HG03575 (cell line): ENCODE measurements at regions not wholly inside any gene's neighbourhood (a gene's known extent, or its start where the extent isn't known, plus 50 kb on each side); places are given as distances from the start of the nearest gene placed in this dataset.

Experiments
- ATAC-seq: cut with Tn5 transposase; IDR thresholded peaks from one replicate; pipeline ENCODE4 v1.9.1; 2021; ENCODE audit not compliant: unreplicated experiment, insufficient number of reproducible peaks, low FRiP score; ENCODE audit errors: extremely low read depth

DNA sequence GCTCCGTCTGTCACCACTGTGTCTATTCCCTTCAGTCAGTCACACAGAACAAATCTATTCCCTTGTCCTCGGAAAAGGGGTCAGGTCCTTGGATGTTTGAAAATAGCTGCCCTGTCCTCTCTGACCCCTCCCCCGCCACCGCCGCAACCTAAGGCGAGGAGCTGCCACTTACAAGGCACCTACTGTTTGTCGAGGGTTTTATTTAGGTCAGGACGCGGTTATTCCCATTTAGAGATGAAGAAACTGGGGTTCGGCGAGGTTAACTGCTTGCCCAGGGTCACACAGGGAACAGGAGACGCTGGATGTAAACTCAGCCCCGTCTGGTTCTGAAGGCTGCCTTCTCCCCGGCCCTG lies 1468.1 kb downstream of the BRD1 start:
- ATAC-seq = no peak

DNA sequence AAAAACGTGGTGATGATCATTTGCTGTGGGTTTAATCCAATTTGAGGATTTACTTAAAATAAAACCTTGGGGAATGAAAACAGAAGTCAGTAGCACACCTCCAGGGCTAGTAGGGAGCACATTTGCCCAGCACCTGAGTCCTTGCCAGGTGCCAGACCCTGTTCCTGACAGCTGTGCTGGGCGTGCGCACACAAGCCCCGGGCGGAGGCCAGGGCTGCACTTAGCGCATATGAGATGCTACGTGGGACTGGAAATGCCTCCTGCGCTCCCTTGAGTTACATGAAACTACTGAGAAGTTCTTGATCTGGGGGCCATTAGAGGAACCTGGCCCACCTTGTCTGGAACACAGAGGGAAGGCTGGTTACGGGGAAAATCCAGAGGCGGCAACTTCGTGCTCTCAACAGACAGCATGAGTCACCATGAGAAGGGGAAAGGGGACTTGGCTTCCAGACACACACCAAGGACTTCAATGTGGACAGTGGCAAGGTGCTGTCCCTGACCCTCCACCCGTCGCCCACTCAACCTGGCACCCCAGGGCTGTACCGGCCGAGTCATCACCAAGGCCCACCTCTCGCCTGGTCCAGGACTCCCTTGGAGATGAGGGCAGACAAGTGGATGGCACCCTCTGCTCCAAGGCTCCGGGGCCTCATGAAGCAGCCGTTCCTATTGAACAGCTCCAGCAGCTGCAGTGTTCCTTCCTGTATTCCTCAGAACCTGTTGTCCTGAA lies 1468.6 kb downstream of the BRD1 start:
- ATAC-seq = no peak

DNA sequence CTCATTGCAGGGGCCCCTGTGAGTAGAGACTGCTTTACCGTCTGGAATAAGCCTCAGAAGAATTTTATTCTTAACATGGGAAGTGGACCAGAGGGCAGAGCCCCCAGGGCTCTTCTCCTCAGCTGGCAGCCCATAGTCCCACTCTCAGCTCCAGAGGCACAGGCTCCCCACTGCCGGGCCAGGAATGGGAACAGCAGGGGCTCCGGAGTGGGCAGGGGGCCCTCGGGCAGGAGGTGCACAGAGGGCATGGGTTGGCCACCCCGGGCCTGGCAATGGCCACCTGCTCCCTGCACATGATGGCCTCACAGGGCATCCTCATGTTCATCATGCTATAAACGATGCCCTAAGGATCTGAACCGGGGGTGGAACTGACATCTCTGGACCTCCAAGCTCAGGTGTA lies 1469.7 kb downstream of the BRD1 start:
- ATAC-seq = no peak

- no peak for ATAC-seq
Measured at GRCh38 chr22:48357196-48357595, 1470.5 kb downstream of the BRD1 start.

DNA sequence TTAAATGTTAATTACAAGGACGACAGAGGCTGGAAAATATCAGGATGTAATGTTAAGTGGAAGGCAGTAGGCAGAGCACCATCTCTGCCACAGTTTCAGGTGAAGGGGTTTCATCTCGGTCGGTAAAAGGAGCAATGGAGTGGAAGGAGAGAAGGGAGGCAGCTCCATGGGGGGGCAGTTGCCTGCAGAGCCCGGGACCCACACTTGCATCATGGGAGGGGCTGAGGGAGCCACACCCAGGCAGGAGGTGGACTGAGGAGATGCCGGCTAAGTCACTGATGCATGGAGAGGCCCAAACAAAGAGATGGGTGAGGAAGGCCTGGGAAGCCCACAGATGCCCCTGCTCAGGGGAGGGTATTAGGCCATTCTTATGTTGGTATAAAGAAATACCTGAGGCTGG lies 1470.9 kb downstream of the BRD1 start:
- ATAC-seq = no peak

GRCh38 chr22:48354096-48354495 lies 1473.6 kb downstream of the BRD1 start:
- no peak for ATAC-seq

DNA sequence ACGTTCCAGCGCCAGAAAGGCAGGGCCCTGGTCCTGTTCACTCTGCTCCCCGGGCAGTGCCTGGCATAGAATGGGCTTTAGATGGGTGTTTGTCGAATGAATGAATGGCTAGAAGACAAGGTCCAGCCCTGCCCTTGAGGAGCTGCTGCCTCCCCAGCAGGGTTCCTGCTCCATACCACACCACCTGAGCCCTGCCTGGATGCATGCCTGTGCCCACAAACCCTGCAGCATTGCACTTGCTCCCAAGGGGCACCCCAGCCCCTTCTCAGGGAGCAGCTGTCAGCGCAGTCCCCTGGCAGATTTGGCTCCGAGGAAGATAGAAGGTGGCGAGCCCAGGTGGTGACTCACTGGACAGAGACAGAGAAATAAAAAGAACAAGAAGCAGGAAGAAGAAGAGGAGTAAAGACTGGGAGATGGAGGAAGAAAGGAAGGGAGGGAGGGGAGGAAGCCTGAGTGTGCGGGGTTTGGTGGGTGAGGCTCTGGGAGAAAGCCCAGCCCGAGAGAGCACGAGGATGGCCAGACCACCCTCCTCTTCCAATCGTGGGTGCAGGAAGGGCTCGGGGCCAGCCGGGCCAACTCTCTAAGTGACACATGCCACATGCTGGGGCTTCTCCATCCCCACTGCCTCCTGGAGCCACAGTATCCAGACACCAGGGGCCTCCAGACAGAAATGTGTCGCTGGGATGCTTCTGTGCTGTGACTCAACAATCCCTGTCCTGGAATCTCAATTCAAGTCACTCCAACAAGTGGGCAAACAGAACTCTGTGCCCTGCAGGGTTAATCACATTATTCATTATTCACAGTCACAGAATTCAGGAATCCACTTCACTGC lies 1474.3 kb downstream of the BRD1 start:
- ATAC-seq = no peak

DNA sequence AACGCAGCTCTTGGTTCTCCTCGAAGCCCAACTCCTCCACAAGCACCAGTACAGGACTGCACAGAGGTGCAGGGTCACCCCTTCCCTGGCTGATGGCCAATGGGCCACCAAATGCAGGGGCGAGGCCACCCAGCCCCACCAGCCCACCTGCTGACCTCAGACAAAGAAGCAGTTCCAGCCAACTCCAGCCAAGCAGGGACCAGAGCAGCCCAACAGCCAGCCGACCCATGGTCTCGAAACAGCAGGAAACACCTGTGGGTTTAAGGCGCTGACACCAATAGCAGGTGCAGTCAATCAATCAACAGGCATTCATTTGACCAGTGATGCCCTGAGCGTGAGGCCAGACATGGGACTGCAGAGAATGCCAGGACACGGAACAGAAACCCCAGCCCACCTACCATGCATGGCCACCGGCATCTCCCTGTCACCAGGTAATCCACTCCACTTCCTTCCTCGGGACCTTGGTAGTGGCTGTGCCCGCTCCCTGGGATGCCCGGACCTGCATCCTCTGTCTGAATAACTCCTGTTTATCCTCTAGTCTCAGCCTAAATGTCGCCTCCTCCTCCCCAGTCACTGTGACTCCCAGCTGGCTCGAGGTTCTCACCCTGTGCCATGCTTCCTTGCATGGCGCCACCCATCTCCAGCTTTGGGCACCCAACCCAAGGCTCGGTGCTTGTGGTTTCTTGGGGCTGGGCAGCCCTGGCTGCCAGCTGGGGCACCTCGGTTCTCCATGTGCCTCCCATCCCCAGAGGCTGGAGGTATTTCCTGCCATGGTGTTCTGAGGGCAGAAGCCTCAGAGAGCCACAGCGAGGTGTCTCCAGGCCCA lies 1475.4 kb downstream of the BRD1 start:
- no peak for ATAC-seq

DNA sequence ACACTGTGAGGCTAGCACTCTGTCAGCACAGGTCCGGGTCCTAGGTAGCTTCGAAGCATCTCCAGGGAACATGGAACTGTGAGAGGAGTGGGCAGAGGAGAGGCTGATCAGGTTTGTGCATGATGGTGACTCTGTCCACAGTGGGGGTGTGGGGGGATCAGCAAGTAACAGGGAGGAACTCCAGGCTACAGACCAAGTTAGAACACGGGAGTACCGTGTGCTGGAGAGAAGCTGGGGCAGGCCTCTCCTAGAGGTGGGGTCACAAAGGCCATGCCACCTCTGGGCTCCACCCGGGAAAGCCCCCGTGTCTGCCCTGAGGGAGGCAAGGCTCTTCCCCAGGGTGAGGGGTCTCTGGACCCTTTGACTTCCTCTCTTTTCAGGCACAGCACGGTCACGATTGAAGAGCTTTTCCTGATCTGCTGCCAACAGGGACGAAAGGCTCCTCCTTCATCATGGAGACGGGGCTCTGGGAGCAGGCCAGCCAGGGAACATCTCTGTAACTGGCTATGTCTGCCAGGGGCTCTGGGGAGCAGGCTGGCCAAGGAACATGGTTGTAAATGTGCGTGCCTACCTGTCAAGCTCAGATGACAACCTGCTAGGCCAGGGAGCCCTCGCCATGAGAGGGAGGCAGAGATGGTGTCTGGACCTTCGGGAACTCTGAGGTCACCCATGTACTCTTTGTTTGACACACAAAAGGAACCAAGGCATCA lies 1476.1 kb downstream of the BRD1 start:
- no peak for ATAC-seq

DNA sequence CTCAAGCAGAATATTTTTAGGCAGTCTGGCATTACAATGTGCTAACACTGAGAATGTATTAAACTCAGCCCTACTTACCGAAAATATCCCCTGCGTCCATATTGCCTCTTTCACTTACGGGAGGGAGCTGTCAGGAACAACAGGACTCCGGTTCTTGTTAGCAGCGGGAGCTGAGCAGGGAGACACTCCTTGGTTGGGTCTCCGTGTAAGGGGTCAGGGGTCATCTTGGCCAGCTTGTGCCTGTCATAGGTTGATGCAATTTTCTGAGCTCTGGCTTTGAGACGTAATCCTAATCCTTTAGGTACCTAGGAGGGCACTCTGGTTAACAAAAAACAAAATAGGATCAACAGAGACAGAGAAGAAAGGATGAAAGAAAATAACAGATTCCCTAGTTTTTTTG lies 1477.2 kb downstream of the BRD1 start:
- no peak for ATAC-seq

DNA sequence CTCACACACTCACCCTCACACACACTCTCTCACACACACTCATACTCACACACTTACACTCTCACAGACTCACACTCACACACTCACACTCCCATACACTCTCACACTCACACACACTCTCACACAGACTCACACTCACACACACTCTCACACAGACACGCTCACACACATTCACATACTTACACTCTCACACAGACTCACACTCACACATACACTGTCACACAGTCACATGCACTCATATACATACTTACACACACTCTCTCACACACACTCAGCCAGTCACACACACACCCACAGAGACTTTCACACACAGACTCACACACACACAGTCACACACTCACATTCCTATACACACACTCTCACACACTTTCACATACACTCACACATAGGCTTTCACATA lies 1478.8 kb downstream of the BRD1 start:
- no peak for ATAC-seq

- ATAC-seq = no peak
Measured at GRCh38 chr22:48347311-48347710, 1480.4 kb downstream of the BRD1 start.

GRCh38 chr22:48346911-48347310 lies 1480.8 kb downstream of the BRD1 start:
- ATAC-seq = no peak

DNA sequence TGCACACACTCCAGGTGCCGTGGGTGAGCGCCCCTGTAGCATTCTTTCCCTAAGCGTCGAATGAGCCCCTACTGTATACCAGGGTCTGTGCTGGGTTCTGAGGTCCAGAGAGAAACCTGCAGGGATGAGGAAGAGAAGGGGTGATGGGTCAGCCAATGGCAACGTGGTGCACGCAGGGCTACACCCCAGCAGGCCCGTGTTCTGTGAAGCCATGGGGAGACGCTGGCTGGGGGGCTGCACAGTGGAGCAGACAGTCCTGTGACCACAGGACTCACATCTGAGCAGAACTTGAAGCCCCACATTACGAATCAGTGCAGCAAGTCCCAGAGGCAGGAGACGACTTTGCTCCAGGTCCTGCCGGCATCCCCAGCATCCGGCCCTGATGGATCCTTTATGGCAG lies 1481.4 kb downstream of the BRD1 start:
- ATAC-seq = no peak

DNA sequence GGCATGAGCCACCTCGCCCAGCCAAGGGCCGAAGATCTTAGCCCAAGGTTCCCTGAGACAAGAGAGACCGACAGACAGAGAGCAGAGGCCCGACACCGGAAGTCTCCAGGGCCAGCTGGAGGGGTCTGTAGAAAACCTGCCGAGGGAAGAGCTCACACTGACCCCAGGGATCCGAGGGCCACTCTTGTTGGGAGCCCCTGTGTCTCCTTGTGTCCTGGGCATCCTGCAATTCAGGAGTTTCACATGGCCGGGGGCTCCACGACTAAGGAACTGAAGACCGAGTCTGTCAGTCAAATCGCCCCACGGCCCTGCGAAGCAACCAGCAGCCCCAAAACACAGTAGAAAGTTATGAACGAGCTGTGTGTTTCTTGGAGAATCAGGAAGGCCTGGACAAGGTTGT lies 1482.0 kb downstream of the BRD1 start:
- ATAC-seq = no peak

GRCh38 chr22:48343461-48343860 lies 1484.2 kb downstream of the BRD1 start:
- ATAC-seq = no peak

GRCh38 chr22:48342732-48343131 lies 1484.9 kb downstream of the BRD1 start:
- no peak for ATAC-seq

DNA sequence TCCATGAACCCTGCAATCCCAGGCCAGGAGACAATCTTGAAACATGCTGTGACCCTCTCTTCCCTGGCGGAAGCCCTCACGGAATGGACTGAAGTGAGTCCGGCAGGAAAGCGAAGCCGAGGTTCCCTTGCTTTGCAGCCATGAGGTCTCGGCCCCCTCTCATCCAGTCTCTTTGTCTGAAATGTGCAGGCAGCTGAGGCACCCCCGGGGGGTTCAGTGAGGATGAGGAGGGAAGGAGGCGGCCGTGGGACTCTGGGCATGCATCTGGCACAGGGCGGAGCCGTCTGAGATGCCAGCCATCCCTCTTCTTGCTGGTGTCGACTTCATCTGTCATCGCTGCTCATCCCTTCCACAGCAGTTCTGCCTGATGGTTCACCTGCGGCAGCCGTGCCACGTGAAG lies 1485.7 kb downstream of the BRD1 start:
- no peak for ATAC-seq
